ENCODE measurements at regions not wholly inside any gene's neighbourhood (a gene's known extent, or its start where the extent isn't known, plus 50 kb on each side); places are given as distances from the start of the nearest gene placed in this dataset.
A peak's percentile ranks its signal among the peaks of the same experiment; 100 is the strongest.

- H3K27ac ChIP-seq (ENCODE audit: insufficient read depth, low read length) = no peak overlapping the region
- DNase-seq (ENCODE audit: low read depth in 2 of 2) = no peak
Measured at GRCh38 chr5:123787136-123787535, 275.2 kb downstream of the CSNK1G3 start.

GRCh38 chr5:123786411-123786810 is 274.4 kb downstream of the CSNK1G3 start:
- TF ChIP-seq, protein P1, sequence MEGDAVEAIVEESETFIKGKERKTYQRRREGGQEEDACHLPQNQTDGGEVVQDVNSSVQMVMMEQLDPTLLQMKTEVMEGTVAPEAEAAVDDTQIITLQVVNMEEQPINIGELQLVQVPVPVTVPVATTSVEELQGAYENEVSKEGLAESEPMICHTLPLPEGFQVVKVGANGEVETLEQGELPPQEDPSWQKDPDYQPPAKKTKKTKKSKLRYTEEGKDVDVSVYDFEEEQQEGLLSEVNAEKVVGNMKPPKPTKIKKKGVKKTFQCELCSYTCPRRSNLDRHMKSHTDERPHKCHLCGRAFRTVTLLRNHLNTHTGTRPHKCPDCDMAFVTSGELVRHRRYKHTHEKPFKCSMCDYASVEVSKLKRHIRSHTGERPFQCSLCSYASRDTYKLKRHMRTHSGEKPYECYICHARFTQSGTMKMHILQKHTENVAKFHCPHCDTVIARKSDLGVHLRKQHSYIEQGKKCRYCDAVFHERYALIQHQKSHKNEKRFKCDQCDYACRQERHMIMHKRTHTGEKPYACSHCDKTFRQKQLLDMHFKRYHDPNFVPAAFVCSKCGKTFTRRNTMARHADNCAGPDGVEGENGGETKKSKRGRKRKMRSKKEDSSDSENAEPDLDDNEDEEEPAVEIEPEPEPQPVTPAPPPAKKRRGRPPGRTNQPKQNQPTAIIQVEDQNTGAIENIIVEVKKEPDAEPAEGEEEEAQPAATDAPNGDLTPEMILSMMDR (conservative IDR thresholded peaks at IDR 0.05 in 1 of 2, IDR thresholded peaks at IDR 0.05 in 1 of 2; ENCODE audit: low read depth in 1 of 2, low read length in 2 of 2) = no peak
- TF ChIP-seq EZH2 (IDR thresholded peaks at IDR 0.05; ENCODE audit: low read length, missing control alignments) = no peak
- no peaks in the 10 kb centered on the region for H3K27me3 ChIP-seq (ENCODE audit: control insufficient read depth, insufficient read depth, low read length)
- no peak overlapping the region for H3K9ac ChIP-seq (ENCODE audit: insufficient read depth, low read length)
- H3K36me3 ChIP-seq (ENCODE audit: control insufficient read depth, insufficient read depth, low read length) = no peaks in the 10 kb centered on the region
- H3K79me2 ChIP-seq (ENCODE audit: control insufficient read depth, insufficient read depth, low read length) = no peaks in the 10 kb centered on the region
- no peaks in the 10 kb centered on the region for H3K9me3 ChIP-seq (ENCODE audit: control insufficient read depth, insufficient read depth, low read depth, low read length)
- no peak overlapping the region for H2AFZ ChIP-seq (ENCODE audit: low read length)
- H3K4me3 ChIP-seq (replicated peaks in 1 of 4; ENCODE audit: control extremely low read depth in 1 of 4, insufficient read depth in 1 of 4, low read depth in 3 of 4, low read length in 4 of 4) = no peak overlapping the region
- no peaks in the 10 kb centered on the region for H4K20me1 ChIP-seq (ENCODE audit: control insufficient read depth, extremely low read depth, insufficient read depth, low read length)
- no peak for DNase-seq (ENCODE audit: low read depth in 2 of 2)
- H3K4me1 ChIP-seq (ENCODE audit: control insufficient read depth, extremely low read depth, insufficient read depth, low read length) = peaks cover 3% of the 10 kb centered on the region
- no peak overlapping the region for H3K27ac ChIP-seq (ENCODE audit: insufficient read depth, low read length)
- H3K4me2 ChIP-seq (ENCODE audit: extremely low read depth, insufficient read depth, low read length) = no peak overlapping the region

More at GRCh38 chr5:123787136-123787535, 275.2 kb downstream of the CSNK1G3 start:
- Histone ChIP-seq H2AFZ (ENCODE audit: low read length) (no peak overlapping the region), H3K79me2 (ENCODE audit: control insufficient read depth, insufficient read depth, low read length) (no peaks in the 10 kb centered on the region), H3K4me1 (ENCODE audit: control insufficient read depth, extremely low read depth, insufficient read depth, low read length) (peaks cover 3% of the 10 kb centered on the region), H3K27me3 (ENCODE audit: control insufficient read depth, insufficient read depth, low read length) (no peaks in the 10 kb centered on the region), H3K4me3 (replicated peaks in 1 of 4; ENCODE audit: control extremely low read depth in 1 of 4, insufficient read depth in 1 of 4, low read depth in 3 of 4, low read length in 4 of 4) (no peak overlapping the region), H3K36me3 (ENCODE audit: control insufficient read depth, insufficient read depth, low read length) (no peaks in the 10 kb centered on the region), H3K9ac (ENCODE audit: insufficient read depth, low read length) (no peak overlapping the region), H4K20me1 (ENCODE audit: control insufficient read depth, extremely low read depth, insufficient read depth, low read length) (no peaks in the 10 kb centered on the region), H3K4me2 (ENCODE audit: extremely low read depth, insufficient read depth, low read length) (no peak overlapping the region), H3K9me3 (ENCODE audit: control insufficient read depth, insufficient read depth, low read depth, low read length) (no peaks in the 10 kb centered on the region)
- TF ChIP-seq, protein P1 (conservative IDR thresholded peaks at IDR 0.05 in 1 of 2, IDR thresholded peaks at IDR 0.05 in 1 of 2; ENCODE audit: low read depth in 1 of 2, low read length in 2 of 2) = no peak
- no peak for TF ChIP-seq EZH2 (IDR thresholded peaks at IDR 0.05; ENCODE audit: low read length, missing control alignments)

- H3K4me3 ChIP-seq (replicated peaks in 1 of 4; ENCODE audit: control extremely low read depth in 1 of 4, insufficient read depth in 1 of 4, low read depth in 3 of 4, low read length in 4 of 4) = peak overlapping the region in 1 of 4 experiments; percentile 36
- H3K4me1 ChIP-seq (ENCODE audit: control insufficient read depth, extremely low read depth, insufficient read depth, low read length) = peaks cover 3% of the 10 kb centered on the region
- no peak overlapping the region for H3K9ac ChIP-seq (ENCODE audit: insufficient read depth, low read length)
- no peaks in the 10 kb centered on the region for H3K79me2 ChIP-seq (ENCODE audit: control insufficient read depth, insufficient read depth, low read length)
- H2AFZ ChIP-seq (ENCODE audit: low read length) = no peak overlapping the region
- H3K9me3 ChIP-seq (ENCODE audit: control insufficient read depth, insufficient read depth, low read depth, low read length) = no peaks in the 10 kb centered on the region
- no peaks in the 10 kb centered on the region for H3K27me3 ChIP-seq (ENCODE audit: control insufficient read depth, insufficient read depth, low read length)
- H3K27ac ChIP-seq (ENCODE audit: insufficient read depth, low read length) = no peak overlapping the region
- no peaks in the 10 kb centered on the region for H3K36me3 ChIP-seq (ENCODE audit: control insufficient read depth, insufficient read depth, low read length)
- peak; percentile 52 to 86 for DNase-seq (ENCODE audit: low read depth in 2 of 2)
- H3K4me2 ChIP-seq (ENCODE audit: extremely low read depth, insufficient read depth, low read length) = peak overlapping the region; percentile 7
- TF ChIP-seq, protein P1 (conservative IDR thresholded peaks at IDR 0.05 in 1 of 2, IDR thresholded peaks at IDR 0.05 in 1 of 2; ENCODE audit: low read depth in 1 of 2, low read length in 2 of 2) = no peak
- TF ChIP-seq EZH2 (IDR thresholded peaks at IDR 0.05; ENCODE audit: low read length, missing control alignments) = no peak
- no peaks in the 10 kb centered on the region for H4K20me1 ChIP-seq (ENCODE audit: control insufficient read depth, extremely low read depth, insufficient read depth, low read length)
Measured at GRCh38 chr5:123785162-123786071, 273.4 kb downstream of the CSNK1G3 start.

All from fibroblast of lung (primary cell).